HG03565 (cell line): ENCODE measurements at regions not wholly inside any gene's neighbourhood (a gene's known extent, or its start where the extent isn't known, plus 50 kb on each side); places are given as distances from the start of the nearest gene placed in this dataset.

ENCODE experiments used
- ATAC-seq: cut with Tn5 transposase; IDR thresholded peaks from one replicate; pipeline ENCODE4 v1.9.1; 2021; ENCODE audit warnings: mild to moderate bottlenecking, moderate library complexity; ENCODE audit not compliant: unreplicated experiment

DNA sequence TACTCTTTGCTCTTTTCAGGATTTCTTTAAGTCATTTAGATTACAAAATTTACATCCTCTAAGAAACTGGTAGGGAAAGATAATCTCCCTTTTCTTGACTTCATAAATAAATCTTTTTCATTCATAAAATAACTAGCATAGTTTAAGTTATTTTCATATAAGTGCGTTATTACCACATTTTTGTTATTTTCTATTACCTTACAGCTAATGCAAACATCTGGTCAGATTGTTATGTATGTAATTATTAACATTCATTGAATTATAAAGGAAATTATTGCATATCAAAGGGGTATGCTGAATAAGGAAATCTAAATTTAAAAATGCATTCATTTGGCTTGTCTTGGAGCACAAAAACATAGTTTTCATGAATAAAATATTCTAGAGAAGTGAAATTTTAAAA, 55.3 kb upstream of the SLITRK1 start:
- ATAC-seq = no peak

- ATAC-seq = no peak
Measured at GRCh38 chr13:83935566-83935965, 53.3 kb upstream of the SLITRK1 start.
